HL-60 (cell line): ENCODE measurements at regions not wholly inside any gene's neighbourhood (a gene's known extent, or its start where the extent isn't known, plus 50 kb on each side); places are given as distances from the start of the nearest gene placed in this dataset.

Experiments
- POLR2AphosphoS5 ChIP-seq: IDR thresholded peaks from 2 replicates; pipeline ENCODE4 v1.6.1; 2012; ENCODE audit warnings: low read depth
- TF ChIP-seq, protein P1 (sequence below): IDR thresholded peaks from one replicate; pipeline ENCODE4 v1.5.1; 2011; ENCODE audit warnings: low read length, control low read depth, inconsistent platforms; ENCODE audit not compliant: insufficient read depth

DNA sequence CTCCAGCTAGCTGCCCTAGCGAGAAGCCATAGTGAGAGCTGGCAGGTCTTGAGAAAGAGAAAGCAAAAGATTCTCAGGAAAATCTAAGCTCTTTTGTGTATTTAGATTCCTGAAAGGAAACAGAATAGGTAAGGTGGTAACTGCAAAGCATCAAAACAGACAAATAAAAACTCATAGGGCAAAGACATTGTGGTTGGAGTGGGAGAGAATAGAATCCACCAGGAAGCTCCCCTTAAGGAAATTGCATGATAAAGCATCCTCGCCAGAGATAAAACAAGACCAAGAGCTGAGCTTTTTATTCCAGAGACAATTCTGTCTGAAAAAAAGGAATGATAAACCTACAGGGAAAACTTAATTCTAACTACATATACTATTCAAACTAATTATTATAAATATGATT, 232.6 kb downstream of the SI start:
- TF ChIP-seq, protein P1, sequence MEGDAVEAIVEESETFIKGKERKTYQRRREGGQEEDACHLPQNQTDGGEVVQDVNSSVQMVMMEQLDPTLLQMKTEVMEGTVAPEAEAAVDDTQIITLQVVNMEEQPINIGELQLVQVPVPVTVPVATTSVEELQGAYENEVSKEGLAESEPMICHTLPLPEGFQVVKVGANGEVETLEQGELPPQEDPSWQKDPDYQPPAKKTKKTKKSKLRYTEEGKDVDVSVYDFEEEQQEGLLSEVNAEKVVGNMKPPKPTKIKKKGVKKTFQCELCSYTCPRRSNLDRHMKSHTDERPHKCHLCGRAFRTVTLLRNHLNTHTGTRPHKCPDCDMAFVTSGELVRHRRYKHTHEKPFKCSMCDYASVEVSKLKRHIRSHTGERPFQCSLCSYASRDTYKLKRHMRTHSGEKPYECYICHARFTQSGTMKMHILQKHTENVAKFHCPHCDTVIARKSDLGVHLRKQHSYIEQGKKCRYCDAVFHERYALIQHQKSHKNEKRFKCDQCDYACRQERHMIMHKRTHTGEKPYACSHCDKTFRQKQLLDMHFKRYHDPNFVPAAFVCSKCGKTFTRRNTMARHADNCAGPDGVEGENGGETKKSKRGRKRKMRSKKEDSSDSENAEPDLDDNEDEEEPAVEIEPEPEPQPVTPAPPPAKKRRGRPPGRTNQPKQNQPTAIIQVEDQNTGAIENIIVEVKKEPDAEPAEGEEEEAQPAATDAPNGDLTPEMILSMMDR, result no peak
- no peak for TF ChIP-seq POLR2AphosphoS5
